ENCODE measurements at regions not wholly inside any gene's neighbourhood (a gene's known extent, or its start where the extent isn't known, plus 50 kb on each side); places are given as distances from the start of the nearest gene placed in this dataset.

GRCh38 chr13:107020393-107020792, 452.5 kb upstream of the ARGLU1 start:
- TF ChIP-seq CTCF (IDR thresholded peaks at IDR 0.05): no peak
- no peak for TF ChIP-seq POLR2A (IDR thresholded peaks at IDR 0.05)

All from breast epithelium (tissue), 3 donors.